ENCODE measurements at regions not wholly inside any gene's neighbourhood (a gene's known extent, or its start where the extent isn't known, plus 50 kb on each side); places are given as distances from the start of the nearest gene placed in this dataset.

DNA sequence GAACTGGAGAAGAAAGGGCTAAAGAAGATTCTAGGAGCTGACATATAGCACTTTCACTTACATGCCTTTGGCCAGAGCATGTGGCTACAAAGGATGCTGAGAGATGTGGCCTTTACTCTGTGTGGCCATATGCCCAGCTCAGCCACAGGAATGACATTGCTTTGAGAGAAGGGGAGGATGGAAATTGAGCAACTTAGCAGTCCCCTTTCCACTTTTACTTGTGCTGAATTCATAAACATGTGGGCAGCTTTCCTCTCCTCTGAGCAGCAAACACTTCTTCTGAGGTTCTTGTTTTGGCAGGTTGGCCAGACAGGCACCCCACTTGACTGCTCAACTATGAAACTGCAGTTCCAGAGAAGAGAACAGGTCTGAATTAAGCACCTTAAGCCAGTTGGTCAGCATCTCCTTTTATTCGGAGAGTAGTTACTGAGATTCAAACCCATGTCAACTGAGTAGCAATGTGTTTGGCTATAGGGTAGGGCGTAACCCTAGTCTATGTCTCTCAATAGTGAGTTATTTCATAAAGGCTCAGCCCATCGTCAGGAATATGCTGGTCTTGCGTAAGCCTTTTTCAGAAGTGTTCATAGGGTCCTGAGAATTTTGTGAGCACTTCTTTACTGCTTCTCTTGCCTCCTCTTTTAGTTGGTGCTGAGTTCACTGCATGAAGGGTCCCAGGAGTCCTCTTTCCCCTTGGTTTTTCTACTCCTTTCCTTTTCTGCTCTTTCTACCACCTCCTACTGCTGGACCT lies 134.5 kb downstream of the PALM2AKAP2 start:
- no peak for TF ChIP-seq POLR2A (IDR thresholded peaks at IDR 0.05; ENCODE audit: low read length)
- no peak for TF ChIP-seq GATA1 (IDR thresholded peaks at IDR 0.05; ENCODE audit: low read depth, low read length)
